Muscle of arm (tissue), 1 donor: ENCODE measurements at regions not wholly inside any gene's neighbourhood (a gene's known extent, or its start where the extent isn't known, plus 50 kb on each side); places are given as distances from the start of the nearest gene placed in this dataset.

Source experiments
- DNase-seq: peaks from one replicate; pipeline ENCODE4 v3.0.0-alpha.2; 2013

- no peak for DNase-seq
These were observed 573.9 kb upstream of the CADM1 start for GRCh38 chr11:116078101-116078591.

GRCh38 chr11:116077092-116077491 lies 572.9 kb upstream of the CADM1 start:
- no peak for DNase-seq

GRCh38 chr11:116073854-116074837 lies 569.9 kb upstream of the CADM1 start:
- DNase-seq, result peak; percentile 22

GRCh38 chr11:116072601-116073410 lies 568.6 kb upstream of the CADM1 start:
- DNase-seq, result no peak

GRCh38 chr11:116072133-116072532 lies 567.9 kb upstream of the CADM1 start:
- DNase-seq, result no peak

GRCh38 chr11:116071241-116071640 lies 567.0 kb upstream of the CADM1 start:
- no peak for DNase-seq

GRCh38 chr11:116070520-116070919 lies 566.3 kb upstream of the CADM1 start:
- DNase-seq, result no peak

GRCh38 chr11:116066777-116067176 lies 562.6 kb upstream of the CADM1 start:
- no peak for DNase-seq

GRCh38 chr11:116065986-116066385 lies 561.8 kb upstream of the CADM1 start:
- no peak for DNase-seq

- DNase-seq, result peak; percentile 34
These were observed 561.1 kb upstream of the CADM1 start for GRCh38 chr11:116065191-116065895.

- peak; percentile 8 for DNase-seq
These were observed 558.4 kb upstream of the CADM1 start for GRCh38 chr11:116062490-116063171.

GRCh38 chr11:116062129-116062489 lies 557.9 kb upstream of the CADM1 start:
- DNase-seq, result no peak

GRCh38 chr11:116061322-116061721 lies 557.1 kb upstream of the CADM1 start:
- no peak for DNase-seq

- DNase-seq, result no peak
These were observed 555.7 kb upstream of the CADM1 start for GRCh38 chr11:116059919-116060318.

- no peak for DNase-seq
These were observed 552.8 kb upstream of the CADM1 start for GRCh38 chr11:116057000-116057399.

GRCh38 chr11:116055064-116055463 lies 550.8 kb upstream of the CADM1 start:
- DNase-seq, result no peak

GRCh38 chr11:116053548-116053919 lies 549.3 kb upstream of the CADM1 start:
- no peak for DNase-seq

- DNase-seq, result no peak
These were observed 548.7 kb upstream of the CADM1 start for GRCh38 chr11:116052603-116053547.

GRCh38 chr11:116051494-116051893 lies 547.3 kb upstream of the CADM1 start:
- DNase-seq, result no peak

- DNase-seq, result no peak
These were observed 545.2 kb upstream of the CADM1 start for GRCh38 chr11:116049383-116049782.
